Liver (tissue), 8 donors: ENCODE measurements at regions not wholly inside any gene's neighbourhood (a gene's known extent, or its start where the extent isn't known, plus 50 kb on each side); places are given as distances from the start of the nearest gene placed in this dataset.

Experiments
- DNase-seq: peaks from one replicate; pipeline ENCODE4 v3.0.0-alpha.2; 2017; ENCODE audit warnings: low spot score
- H3K27ac ChIP-seq, 2 donors: one replicate each; pipeline ENCODE4 v1.7.0; 2013; ENCODE audit warnings: inconsistent platforms in 2 of 2, low read length in 2 of 2, control low read depth in 1 of 2, low read depth in 1 of 2, mild to moderate bottlenecking in 1 of 2
- H3K27me3 ChIP-seq, 4 donors: one replicate each; pipeline versions ENCODE4 v1.6.1 to v1.7.0; 2013; ENCODE audit warnings: low read length in 3 of 4, inconsistent platforms in 1 of 4, mild to moderate bottlenecking in 1 of 4, moderate library complexity in 1 of 4; ENCODE audit not compliant: control insufficient read depth in 4 of 4, insufficient read depth in 4 of 4
- H3K36me3 ChIP-seq, 4 donors: one replicate each; pipeline versions ENCODE4 v1.6.1 to v1.7.0; 2013; ENCODE audit warnings: low read length in 3 of 4, mild to moderate bottlenecking in 3 of 4, low read depth in 1 of 4, moderate library complexity in 1 of 4; ENCODE audit not compliant: control insufficient read depth in 4 of 4, insufficient read depth in 3 of 4
- H3K4me1 ChIP-seq, 4 donors: one replicate each; pipeline versions ENCODE4 v1.6.1 to v1.7.0; 2013; ENCODE audit warnings: low read length in 3 of 4, mild to moderate bottlenecking in 3 of 4, moderate library complexity in 1 of 4; ENCODE audit not compliant: control insufficient read depth in 4 of 4, insufficient read depth in 4 of 4
- H3K4me3 ChIP-seq, 3 donors: one replicate each; pipeline versions ENCODE4 v1.6.1 to v1.7.0; 2013; ENCODE audit warnings: low read length in 3 of 3, control low read depth in 1 of 3, low read depth in 1 of 3, mild to moderate bottlenecking in 1 of 3
- H3K9ac ChIP-seq, 2 donors: one replicate each; pipeline ENCODE4 v1.7.0; 2013; ENCODE audit warnings: low read length in 2 of 2, mild to moderate bottlenecking in 2 of 2, moderate library complexity in 2 of 2, control low read depth in 1 of 2, low read depth in 1 of 2
- H3K9me3 ChIP-seq, 4 donors: one replicate each; pipeline versions ENCODE4 v1.6.1 to v1.7.0; 2013; ENCODE audit warnings: low read length in 3 of 4; ENCODE audit not compliant: control insufficient read depth in 4 of 4
- EGR1 ChIP-seq, 2 donors: IDR thresholded peaks; 2 replicates each; pipeline ENCODE4 v1.6.1; 2016 to 2018; ENCODE audit warnings: antibody characterized with exemption in 2 of 2, low read depth in 2 of 2
- FOXA1 ChIP-seq: IDR thresholded peaks from 2 replicates; pipeline ENCODE4 v1.6.1; 2016; ENCODE audit warnings: antibody characterized with exemption
- FOXA2 ChIP-seq: IDR thresholded peaks from 2 replicates; pipeline ENCODE4 v1.6.1; 2016; ENCODE audit warnings: antibody characterized with exemption
- GABPA ChIP-seq, 2 donors: IDR thresholded peaks in 1 of 2; conservative IDR thresholded peaks in 1 of 2; 2 replicates each; pipeline ENCODE4 v1.6.1; 2016; ENCODE audit warnings: antibody characterized with exemption in 2 of 2, mild to moderate bottlenecking in 1 of 2, moderate library complexity in 1 of 2
- HNF4A ChIP-seq, 2 donors: conservative IDR thresholded peaks; 2 replicates each; pipeline ENCODE4 v1.6.1; 2016; ENCODE audit warnings: antibody characterized with exemption in 2 of 2, mild to moderate bottlenecking in 2 of 2
- HNF4G ChIP-seq: IDR thresholded peaks from 2 replicates; pipeline ENCODE4 v1.6.1; 2016; ENCODE audit warnings: antibody characterized with exemption
- JUND ChIP-seq, 2 donors: IDR thresholded peaks; 2 replicates each; pipeline ENCODE4 v1.6.1; 2016; ENCODE audit warnings: antibody characterized with exemption in 2 of 2
- NR2F2 ChIP-seq: IDR thresholded peaks from 2 replicates; pipeline ENCODE4 v1.6.1; 2016; ENCODE audit warnings: antibody characterized with exemption
- RAD21 ChIP-seq, 2 donors: IDR thresholded peaks; 2 replicates each; pipeline ENCODE4 v1.6.1; 2016; ENCODE audit warnings: antibody characterized with exemption in 2 of 2, mild to moderate bottlenecking in 2 of 2
- RXRA ChIP-seq, 2 donors: IDR thresholded peaks; 2 replicates each; pipeline ENCODE4 v1.6.1; 2017 to 2018; ENCODE audit warnings: antibody characterized with exemption in 2 of 2, mild to moderate bottlenecking in 1 of 2
- SP1 ChIP-seq: IDR thresholded peaks from 2 replicates; pipeline ENCODE4 v1.6.1; 2018; ENCODE audit warnings: antibody characterized with exemption, mild to moderate bottlenecking
- TAF1 ChIP-seq: conservative IDR thresholded peaks from 2 replicates; pipeline ENCODE4 v1.6.1; 2016; ENCODE audit warnings: antibody characterized with exemption, mild to moderate bottlenecking
- YY1 ChIP-seq: IDR thresholded peaks from 2 replicates; pipeline ENCODE4 v1.6.1; 2016; ENCODE audit warnings: antibody characterized with exemption, mild to moderate bottlenecking
- WGBS: extraction: QIAGEN DNeasy Blood & Tissue Kit; methylation state at CpG from one replicate; pipeline ENCODE4 v1.1.7; 2013; 5-methylcytosine and 5-hydroxymethylcytosine counted together
- TF ChIP-seq, protein P1 (sequence below): fragments of 150-350 bp; IDR thresholded peaks from 2 replicates; pipeline ENCODE4 v1.5.1; 2017; ENCODE audit warnings: improper control_type of control experiment, low read depth, low read length; ENCODE audit not compliant: missing input control
- TF ChIP-seq, protein P2 (sequence below): IDR thresholded peaks from 2 replicates; pipeline ENCODE4 v1.6.1; 2016; ENCODE audit warnings: antibody characterized with exemption
- TF ChIP-seq, protein P3 (sequence below): IDR thresholded peaks from 2 replicates; pipeline ENCODE4 v1.6.1; 2016; ENCODE audit warnings: antibody characterized with exemption, mild to moderate bottlenecking
- TF ChIP-seq, protein P4 (sequence below): IDR thresholded peaks from 2 replicates; pipeline ENCODE4 v1.6.1; 2016; ENCODE audit warnings: antibody characterized with exemption
- TF ChIP-seq, protein P5 (sequence below): IDR thresholded peaks from 2 replicates; pipeline ENCODE4 v1.6.1; 2016; ENCODE audit warnings: antibody characterized with exemption
- donor health status: healthy.
- donor health status: healthy.
- donor health status: healthy.
- donor health status: healthy.
- donor health status: healthy.

DNA sequence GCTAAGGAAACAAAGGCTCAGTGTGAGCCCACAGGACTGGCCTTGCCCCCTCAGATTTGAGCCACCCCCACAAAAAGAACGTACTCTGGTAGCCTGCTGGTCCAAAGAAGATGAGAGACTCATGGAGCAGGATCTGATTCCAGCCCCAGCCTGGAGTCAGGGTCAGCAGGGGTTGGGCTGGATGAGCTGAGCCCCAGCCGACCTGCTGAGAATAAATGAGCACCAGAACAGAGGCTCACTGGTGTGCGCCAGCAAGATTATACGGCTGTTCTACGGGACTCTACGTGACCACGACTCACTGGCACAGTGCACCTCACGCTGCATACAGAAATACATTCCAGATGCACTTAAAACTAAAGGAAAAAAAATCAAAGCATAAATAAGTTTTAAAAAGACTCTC, 186.0 kb upstream of the RPL38 start:
- H3K9ac ChIP-seq = no peak overlapping the region
- DNase-seq = no peak
- 75% methylated on average over 8 of the region's 8 CpGs for WGBS
- H3K9me3 ChIP-seq = peaks cover 3 to 7% (median 6%) of the 10 kb centered on the region in 4 donors
- H3K36me3 ChIP-seq = no peaks in the 10 kb centered on the region
- TF ChIP-seq EGR1 (IDR thresholded peaks at IDR 0.05; ENCODE audit: low read depth in 2 of 2) = no peak
- no peak for TF ChIP-seq FOXA2
- no peak for TF ChIP-seq HNF4A (conservative IDR thresholded peaks at IDR 0.05)
- no peak for TF ChIP-seq GABPA (IDR thresholded peaks at IDR 0.05 in 1 of 2, conservative IDR thresholded peaks at IDR 0.05 in 1 of 2)
- no peak for TF ChIP-seq HNF4G
- TF ChIP-seq, protein P1, sequence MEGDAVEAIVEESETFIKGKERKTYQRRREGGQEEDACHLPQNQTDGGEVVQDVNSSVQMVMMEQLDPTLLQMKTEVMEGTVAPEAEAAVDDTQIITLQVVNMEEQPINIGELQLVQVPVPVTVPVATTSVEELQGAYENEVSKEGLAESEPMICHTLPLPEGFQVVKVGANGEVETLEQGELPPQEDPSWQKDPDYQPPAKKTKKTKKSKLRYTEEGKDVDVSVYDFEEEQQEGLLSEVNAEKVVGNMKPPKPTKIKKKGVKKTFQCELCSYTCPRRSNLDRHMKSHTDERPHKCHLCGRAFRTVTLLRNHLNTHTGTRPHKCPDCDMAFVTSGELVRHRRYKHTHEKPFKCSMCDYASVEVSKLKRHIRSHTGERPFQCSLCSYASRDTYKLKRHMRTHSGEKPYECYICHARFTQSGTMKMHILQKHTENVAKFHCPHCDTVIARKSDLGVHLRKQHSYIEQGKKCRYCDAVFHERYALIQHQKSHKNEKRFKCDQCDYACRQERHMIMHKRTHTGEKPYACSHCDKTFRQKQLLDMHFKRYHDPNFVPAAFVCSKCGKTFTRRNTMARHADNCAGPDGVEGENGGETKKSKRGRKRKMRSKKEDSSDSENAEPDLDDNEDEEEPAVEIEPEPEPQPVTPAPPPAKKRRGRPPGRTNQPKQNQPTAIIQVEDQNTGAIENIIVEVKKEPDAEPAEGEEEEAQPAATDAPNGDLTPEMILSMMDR = no peak
- TF ChIP-seq SP1 = no peak
- TF ChIP-seq RXRA (IDR thresholded peaks at IDR 0.05) = no peak
- TF ChIP-seq, protein P2, sequence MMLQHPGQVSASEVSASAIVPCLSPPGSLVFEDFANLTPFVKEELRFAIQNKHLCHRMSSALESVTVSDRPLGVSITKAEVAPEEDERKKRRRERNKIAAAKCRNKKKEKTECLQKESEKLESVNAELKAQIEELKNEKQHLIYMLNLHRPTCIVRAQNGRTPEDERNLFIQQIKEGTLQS = no peak
- no peak for TF ChIP-seq FOXA1
- TF ChIP-seq, protein P3, sequence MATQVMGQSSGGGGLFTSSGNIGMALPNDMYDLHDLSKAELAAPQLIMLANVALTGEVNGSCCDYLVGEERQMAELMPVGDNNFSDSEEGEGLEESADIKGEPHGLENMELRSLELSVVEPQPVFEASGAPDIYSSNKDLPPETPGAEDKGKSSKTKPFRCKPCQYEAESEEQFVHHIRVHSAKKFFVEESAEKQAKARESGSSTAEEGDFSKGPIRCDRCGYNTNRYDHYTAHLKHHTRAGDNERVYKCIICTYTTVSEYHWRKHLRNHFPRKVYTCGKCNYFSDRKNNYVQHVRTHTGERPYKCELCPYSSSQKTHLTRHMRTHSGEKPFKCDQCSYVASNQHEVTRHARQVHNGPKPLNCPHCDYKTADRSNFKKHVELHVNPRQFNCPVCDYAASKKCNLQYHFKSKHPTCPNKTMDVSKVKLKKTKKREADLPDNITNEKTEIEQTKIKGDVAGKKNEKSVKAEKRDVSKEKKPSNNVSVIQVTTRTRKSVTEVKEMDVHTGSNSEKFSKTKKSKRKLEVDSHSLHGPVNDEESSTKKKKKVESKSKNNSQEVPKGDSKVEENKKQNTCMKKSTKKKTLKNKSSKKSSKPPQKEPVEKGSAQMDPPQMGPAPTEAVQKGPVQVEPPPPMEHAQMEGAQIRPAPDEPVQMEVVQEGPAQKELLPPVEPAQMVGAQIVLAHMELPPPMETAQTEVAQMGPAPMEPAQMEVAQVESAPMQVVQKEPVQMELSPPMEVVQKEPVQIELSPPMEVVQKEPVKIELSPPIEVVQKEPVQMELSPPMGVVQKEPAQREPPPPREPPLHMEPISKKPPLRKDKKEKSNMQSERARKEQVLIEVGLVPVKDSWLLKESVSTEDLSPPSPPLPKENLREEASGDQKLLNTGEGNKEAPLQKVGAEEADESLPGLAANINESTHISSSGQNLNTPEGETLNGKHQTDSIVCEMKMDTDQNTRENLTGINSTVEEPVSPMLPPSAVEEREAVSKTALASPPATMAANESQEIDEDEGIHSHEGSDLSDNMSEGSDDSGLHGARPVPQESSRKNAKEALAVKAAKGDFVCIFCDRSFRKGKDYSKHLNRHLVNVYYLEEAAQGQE = no peak
- TF ChIP-seq NR2F2 = no peak
- TF ChIP-seq JUND (IDR thresholded peaks at IDR 0.05) = no peak
- TF ChIP-seq, protein P4, sequence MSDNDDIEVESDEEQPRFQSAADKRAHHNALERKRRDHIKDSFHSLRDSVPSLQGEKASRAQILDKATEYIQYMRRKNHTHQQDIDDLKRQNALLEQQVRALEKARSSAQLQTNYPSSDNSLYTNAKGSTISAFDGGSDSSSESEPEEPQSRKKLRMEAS = no peak
- TF ChIP-seq YY1 = no peak
- TF ChIP-seq, protein P5, sequence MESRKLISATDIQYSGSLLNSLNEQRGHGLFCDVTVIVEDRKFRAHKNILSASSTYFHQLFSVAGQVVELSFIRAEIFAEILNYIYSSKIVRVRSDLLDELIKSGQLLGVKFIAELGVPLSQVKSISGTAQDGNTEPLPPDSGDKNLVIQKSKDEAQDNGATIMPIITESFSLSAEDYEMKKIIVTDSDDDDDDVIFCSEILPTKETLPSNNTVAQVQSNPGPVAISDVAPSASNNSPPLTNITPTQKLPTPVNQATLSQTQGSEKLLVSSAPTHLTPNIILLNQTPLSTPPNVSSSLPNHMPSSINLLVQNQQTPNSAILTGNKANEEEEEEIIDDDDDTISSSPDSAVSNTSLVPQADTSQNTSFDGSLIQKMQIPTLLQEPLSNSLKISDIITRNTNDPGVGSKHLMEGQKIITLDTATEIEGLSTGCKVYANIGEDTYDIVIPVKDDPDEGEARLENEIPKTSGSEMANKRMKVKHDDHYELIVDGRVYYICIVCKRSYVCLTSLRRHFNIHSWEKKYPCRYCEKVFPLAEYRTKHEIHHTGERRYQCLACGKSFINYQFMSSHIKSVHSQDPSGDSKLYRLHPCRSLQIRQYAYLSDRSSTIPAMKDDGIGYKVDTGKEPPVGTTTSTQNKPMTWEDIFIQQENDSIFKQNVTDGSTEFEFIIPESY = no peak
- no peak for TF ChIP-seq RAD21 (IDR thresholded peaks at IDR 0.05)
- no peak for TF ChIP-seq TAF1
- no peaks in the 10 kb centered on the region for H3K4me1 ChIP-seq
- H3K4me3 ChIP-seq = no peak overlapping the region
- H3K27me3 ChIP-seq = peaks cover 0 to 10% (median 2%) of the 10 kb centered on the region in 4 donors
- H3K27ac ChIP-seq = no peak overlapping the region
